GM18951 (cell line): ENCODE measurements at regions not wholly inside any gene's neighbourhood (a gene's known extent, or its start where the extent isn't known, plus 50 kb on each side); places are given as distances from the start of the nearest gene placed in this dataset.

ENCODE experiments used
- POLR2A ChIP-seq: IDR thresholded peaks from 4 replicates; pipeline ENCODE4 v1.6.1; 2011; ENCODE audit warnings: mild to moderate bottlenecking; ENCODE audit not compliant: insufficient read length, insufficient read depth; ENCODE audit errors: extremely low read depth
- in situ Hi-C: fragments of 300-500 bp; cut with MboI; formaldehyde crosslinking; loops from one replicate; pipeline ENCODE4 v1.12.0; 2022; ENCODE audit warnings: low sequenced_read_pairs, mixed read lengths, inconsistent platforms; ENCODE audit not compliant: unreplicated experiment

DNA sequence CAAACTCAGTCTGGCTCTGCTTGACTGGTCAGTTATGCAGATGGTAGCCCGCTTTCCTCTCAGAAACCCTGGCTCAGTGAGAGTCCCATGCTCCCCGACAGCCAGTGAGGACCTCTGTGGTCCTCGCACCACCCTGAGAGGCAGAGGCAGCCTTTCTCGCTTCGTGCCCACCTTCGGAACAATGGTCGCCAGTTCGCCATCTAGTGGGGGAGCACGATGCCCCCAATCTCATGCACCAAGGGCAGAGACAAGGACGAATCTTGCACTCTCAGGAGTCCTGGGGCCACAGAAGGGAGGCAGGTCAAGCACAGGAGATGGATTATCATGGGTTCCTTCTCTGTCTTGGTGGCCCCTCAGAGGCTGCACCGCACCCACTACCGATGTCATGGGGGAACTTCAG lies 75.2 kb downstream of the RHCG start:
- in situ Hi-C loops = no loop called here
- no peak for TF ChIP-seq POLR2A

DNA sequence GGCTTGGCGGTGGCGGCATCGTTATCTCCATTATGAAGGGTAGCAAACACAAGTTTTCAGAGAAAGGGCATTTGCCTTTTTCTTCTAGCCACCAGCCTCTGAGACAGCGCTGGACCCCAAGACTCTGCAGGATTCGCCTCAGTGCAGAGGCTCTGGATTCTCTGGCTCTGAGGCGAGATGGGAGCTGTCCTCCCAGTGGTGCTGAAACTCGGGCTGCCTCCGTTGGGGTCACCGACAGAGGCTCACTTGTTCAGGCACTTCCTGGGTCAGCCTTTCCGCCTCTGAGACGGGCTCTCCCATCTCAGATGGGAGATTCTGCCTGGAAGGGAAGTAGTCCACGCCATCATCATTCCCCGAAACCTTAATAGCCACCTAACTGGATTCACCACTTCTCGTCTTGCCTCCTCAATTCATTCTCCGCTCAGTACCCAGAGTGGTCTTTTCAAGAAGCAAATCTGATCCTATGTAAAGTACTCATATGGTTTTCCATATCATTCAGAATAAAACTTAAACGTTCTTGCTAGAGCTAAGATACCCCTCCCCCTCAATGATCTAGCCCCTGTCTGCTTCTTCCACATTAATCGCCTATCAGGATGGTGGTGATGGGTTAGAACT lies 76.9 kb downstream of the RHCG start:
- TF ChIP-seq POLR2A = no peak
- in situ Hi-C loops = no loop called here

- in situ Hi-C loops = no loop called here
- TF ChIP-seq POLR2A = no peak
Observed at GRCh38 chr15:89417206-89417725, 79.1 kb downstream of the RHCG start.

GRCh38 chr15:89416339-89417183 lies 79.8 kb downstream of the RHCG start:
- no peak for TF ChIP-seq POLR2A
- in situ Hi-C loops = no loop called here

GRCh38 chr15:89414571-89414970 lies 79.9 kb upstream of the POLG start:
- in situ Hi-C loops = no loop called here
- TF ChIP-seq POLR2A = no peak

DNA sequence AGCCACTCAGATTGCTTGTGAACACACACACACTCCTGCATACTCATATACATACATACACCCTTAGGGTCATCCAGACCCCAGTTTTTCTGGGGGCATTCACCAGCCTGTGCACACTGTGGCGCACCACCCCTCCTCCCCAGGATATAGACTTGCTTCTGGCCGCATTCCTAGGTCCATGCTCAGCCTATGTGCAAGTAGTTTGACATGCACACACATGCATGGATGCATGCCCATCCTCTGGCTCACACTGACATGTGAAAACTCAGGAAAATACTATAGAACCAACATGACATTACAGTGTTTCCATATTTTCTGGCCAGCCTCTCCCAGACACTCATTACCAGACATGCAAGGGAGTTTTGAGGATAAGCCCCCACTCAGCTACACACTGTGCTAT lies 79.3 kb upstream of the POLG start:
- no peak for TF ChIP-seq POLR2A
- in situ Hi-C loops = no loop called here

DNA sequence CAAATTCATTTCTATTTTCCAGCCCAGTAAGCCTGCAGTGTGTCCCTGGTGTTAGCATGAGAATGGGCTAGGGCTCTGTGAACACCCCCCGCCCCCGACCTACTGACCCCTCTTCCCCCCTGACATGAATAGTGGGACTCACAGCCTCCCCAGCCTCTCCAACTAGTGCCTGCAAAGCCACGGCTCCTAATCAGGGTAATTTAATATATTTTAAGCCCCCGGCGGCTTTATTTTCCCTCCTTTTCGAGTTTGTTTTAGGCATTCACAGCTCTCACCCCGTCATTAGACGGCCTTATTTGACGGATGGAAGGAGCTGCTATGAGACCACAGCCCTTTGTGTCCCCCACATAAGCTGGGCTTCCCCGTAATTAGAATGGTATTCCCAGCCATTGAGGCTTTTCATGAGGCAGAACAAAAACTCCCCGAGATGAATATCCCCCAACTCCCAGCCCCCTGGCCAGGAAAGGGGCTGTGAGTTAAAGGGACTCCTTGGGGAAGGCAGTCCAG lies 78.3 kb upstream of the POLG start:
- in situ Hi-C loops = no loop called here

GRCh38 chr15:89410039-89410435 lies 75.4 kb upstream of the POLG start:
- in situ Hi-C loops = no loop called here
- no peak for TF ChIP-seq POLR2A

More for the DNA sequence above, 78.3 kb upstream of the POLG start:
- no peak for TF ChIP-seq POLR2A

DNA sequence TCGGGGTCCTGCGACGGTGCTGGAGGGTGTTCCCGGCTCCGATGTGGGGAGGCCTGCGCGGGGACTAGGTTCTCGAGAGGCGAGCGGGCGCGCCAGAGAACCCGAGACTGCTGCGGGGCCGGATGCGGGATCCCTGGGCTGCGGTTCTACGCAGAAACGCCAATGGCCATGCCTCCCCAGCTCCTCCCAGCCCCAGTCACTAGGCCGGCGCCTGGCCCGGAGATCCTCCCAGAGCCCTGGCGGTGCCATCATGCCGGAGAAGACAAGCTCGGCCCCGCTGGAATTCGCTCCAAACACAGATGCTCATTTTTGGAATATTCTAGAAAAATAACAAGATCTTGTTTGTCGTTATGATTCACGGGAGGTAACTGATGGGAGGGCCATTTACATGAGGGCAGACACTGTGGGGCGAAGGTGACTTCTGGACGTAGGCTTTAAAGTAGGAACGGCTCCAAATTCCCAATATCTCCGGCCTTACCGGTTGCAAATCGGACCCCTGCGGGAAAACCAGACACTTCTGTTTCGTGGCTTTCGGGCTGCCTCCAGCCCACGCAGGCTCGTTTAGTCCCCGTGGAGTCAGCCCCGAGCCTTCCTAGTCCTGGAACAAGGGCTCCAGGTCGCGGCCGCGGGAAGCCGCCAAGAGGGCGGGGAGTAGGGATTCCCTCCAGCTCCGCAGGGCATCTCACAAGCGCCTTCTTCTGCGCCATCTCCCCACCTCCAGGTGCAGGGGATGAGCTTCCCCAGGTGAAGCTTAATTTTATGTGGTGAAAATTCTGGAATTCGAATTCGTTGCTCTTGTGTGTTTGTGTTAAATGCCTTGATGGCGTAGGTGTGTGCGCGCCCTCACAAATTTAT lies 74.8 kb upstream of the POLG start:
- in situ Hi-C loops = no loop called here
- no peak for TF ChIP-seq POLR2A

- TF ChIP-seq POLR2A = no peak
- in situ Hi-C loops = no loop called here
Observed at GRCh38 chr15:89408372-89409183, 74.0 kb upstream of the POLG start.

GRCh38 chr15:89406940-89407607 lies 72.5 kb upstream of the POLG start:
- no peak for TF ChIP-seq POLR2A
- in situ Hi-C loops = no loop called here
